ENCODE measurements at regions not wholly inside any gene's neighbourhood (a gene's known extent, or its start where the extent isn't known, plus 50 kb on each side); places are given as distances from the start of the nearest gene placed in this dataset.
"Not testable (repeated sequence)": the region's sequence is repeated elsewhere in the genome, so short reads cannot be mapped to it uniquely, and the experiment has no call there.

DNA sequence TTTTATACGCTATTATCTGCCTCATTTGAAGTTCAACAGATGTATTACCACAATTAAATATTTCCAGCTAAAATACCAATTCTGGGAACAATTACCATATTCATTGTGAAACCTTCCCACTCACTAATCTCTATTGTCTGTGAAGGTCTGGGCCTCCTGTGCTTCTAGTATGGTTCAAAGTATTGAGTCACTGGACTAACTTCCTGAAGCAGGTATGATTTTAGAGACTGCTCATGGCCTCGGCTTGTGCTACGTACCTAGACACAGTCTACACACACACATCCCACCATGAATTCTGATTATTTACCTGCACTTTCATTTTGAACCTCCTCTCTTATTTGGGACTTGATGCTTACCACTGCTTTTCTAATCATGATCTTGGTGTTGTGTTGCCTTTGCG lies 180.7 kb upstream of the EPHA4 start:
- no peak for DNase-seq

DNA sequence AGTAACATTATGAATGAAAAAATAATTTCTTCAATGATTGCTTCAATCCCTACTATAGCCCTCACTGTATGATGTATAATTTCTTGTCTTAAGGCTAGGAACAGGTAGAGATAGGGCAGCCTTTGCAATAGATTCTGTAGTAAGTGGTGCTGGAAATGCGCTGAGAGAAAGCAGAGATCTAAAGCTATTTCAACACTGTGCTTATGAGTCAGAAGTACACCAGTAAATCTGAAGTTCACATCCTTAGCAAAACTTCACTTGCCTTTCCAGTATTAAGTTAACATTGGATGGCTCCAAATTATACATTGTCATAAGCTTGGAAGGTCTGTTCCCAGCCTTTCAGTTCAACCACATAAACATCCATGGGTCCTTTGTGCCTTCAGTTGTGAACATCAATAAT lies 178.2 kb upstream of the EPHA4 start:
- DNase-seq: no peak

DNA sequence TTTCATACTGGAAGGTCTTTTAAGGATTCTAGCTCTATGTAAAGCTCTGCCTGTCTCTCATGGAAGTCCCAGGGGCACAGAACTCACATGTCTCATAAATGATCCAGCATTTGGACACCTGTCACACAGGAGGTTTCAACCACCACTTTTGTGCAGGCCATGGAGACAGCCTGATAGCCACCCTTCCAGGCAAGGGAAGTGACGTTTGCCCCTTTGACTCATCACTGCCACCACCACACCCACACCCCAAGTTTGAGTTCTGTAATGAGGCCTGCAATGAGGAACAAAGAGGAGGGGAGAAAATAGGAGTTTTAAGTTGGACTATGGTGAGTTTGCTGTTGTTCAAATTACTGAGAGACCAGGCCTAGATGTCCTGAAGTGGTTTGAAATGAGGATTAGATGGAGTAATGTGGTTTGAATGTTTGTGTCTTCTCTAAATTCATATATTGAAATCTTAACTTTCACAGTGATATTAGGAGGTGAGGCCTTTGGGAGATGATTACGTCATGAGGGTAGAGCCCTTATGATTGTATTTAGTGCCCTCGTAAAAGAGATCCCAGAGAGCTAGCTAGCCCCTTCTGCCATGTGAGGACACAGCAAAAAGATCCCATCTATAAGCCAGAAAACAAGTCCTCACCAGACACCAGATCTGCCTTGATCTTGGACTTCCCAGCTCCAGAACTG lies 175.3 kb upstream of the EPHA4 start:
- no peak for DNase-seq

DNA sequence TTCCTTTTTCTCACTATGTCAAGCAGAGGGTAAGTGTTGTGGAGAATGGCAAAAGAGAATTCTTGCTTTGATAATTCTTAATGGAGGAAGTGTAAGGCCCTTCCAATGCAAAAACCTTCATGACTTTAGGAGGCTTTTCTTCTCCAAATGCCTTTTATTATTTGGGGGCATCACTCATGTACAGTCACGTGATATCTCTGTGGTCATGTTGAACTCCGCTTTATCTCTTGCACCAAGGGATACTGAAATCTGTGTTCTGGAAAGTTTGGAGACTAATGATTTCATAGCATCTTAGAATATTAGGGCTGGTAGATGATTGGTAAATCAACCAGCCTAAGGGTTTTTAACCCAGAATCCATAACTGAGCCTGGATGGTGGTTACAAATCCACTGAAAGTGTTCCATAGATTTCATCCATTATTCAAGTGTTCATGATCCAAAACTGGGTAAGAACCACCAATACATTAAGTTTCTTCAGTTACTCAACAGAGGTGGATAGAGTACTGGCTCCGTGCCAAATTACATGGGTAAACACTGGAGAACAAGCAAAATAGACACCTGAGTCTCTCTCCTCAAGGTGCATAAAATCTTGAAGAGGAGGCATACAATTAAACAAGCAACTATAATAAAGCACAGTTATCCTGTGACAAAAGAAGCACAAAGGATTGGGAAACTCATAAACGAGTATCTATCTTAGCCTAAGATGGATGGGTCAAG lies 169.6 kb upstream of the EPHA4 start:
- no peak for DNase-seq

DNA sequence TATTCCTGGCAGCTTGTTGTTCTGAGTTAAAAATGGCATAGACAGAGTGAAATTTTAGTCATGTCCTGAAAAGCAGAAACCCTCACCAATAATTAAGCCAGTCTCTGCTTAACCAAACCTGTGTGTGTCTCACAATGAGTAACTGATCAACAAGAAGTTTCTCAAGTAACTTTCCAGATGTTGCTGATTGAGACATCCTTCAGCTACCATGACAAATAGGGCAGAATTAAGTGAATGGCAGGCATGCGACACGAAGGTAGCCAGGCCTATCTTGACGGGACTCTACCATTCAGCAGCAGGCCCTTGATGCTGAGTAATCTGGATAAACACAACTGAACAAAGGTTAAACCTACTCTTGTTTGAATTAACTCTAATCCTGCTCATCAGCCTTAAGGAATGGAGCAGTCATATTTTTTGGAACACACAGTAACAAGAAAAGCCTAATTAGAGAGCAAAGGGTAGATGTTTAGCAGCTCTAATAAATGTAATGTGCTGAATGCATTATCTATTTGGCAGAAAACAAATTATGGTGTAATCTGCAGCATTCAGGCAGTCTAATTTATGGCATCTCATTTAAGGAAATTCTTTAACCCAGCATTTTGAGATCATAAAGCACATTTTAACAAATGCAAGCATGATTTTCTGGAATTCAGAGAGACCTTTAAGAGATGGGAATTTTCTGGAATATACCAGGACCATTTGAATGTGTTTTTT lies 159.5 kb upstream of the EPHA4 start:
- no peak for DNase-seq

DNA sequence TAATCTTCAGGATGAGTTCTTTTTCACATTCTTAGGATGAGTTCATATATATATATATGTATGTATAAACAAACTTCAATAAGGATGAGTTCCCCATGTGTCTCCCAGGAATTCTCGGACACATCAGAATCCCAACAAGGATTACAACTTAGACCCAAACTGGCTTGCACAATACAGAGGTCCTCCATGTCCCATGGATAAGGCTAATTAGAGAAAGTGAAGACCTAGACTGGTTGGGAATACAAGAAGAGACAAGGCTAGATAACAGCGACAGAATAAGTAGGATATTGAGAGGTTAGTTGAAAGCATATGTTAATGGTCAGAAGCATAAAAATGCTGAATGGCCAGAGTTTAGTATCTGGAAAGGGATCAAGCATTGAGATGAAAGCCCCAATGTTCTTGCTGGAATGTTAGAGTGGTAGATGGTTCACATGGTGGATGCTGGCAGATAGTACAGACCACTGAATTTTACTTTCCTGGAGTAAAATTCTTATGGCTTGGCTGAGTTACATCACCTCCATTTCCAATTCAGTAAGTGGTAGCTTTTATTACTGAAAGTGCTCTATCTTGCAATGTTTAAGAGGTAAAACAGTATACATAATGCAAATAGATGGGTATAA lies 154.9 kb upstream of the EPHA4 start:
- no peak for DNase-seq

DNA sequence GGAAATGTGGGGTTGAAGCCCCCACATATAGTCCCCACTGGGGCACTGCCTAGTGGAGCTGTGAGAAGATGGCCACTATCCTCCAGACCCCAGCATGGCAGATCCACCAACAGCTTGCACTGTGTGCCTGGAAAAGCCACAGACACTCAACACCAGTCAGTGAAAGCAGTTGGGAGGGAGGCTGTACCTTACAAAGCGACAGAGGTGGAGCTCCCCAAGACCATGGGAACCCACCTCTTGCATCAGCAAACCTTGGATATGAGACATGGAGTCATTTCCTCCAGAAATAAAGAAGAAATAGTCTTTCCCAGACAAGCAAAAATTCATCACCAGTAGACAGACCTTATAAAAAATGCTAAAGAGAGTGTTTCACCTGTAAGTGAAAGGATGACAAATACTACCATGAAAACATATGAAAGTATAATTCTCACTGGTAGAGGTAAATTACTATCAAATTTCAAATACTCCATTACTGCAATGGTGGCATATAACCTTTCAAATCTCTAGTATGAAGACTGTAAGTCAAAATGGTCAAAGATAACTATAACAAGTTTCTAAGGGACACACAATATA lies 152.6 kb upstream of the EPHA4 start:
- DNase-seq: no peak

DNA sequence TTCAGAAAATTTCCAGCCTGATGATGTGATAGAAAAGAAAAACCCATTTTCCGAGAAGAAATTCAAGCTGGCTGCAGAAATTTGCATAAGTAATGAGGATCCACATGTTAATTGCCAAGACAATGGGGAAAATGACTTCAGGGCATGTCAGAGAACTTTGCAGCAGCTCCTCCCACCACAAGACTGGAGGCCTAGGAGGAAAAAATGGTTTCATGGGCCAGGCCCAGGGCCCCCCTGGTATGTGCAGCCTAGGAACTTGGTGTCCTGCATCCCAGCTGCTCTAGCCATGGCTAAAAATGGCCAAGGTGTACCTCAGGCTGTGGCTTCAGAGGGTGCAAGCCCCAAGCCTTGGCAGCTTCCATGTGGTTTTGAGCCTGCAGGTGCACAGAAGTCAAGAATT lies 152.0 kb upstream of the EPHA4 start:
- not testable (repeated sequence) for DNase-seq

DNA sequence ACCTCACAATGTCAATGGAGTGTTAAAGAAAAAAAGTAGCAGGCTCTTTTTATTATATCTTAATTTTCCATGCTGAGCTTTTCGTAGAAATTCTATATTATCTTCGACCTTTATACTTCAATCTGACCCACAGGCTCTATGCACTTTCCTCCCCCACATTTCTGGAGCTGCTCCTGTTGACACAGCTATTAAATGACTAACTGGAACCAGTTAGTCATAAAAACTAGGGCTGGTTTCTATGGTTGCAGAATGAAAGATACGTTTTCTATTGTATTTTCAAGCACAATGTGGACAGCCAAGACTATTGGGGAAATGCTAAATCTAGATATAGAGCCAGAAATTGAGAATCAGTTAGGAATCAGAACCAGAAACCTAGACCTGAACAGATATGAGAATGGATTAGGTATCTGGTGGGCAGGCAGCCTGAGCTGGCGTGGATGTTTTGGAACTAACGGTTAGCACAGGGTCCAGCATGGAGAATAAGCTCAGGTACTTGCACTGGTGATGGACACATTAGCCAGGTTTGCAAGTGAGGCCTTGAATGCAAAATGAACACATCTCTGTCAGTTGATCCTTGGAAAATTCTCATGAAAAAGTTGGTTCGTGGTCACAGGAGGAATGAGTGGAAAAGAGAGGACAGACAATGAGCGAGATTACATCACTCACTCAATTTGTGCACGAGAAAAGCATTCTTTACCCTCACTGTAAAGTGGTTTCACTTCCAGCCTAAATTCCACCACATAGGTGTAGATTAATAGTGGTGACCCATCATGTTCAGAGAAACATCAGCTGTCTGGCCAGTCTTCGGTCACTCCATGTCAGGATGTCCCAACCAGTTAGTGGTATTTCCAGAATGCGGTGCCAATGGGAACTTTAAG lies 144.6 kb upstream of the EPHA4 start:
- DNase-seq: no peak

DNA sequence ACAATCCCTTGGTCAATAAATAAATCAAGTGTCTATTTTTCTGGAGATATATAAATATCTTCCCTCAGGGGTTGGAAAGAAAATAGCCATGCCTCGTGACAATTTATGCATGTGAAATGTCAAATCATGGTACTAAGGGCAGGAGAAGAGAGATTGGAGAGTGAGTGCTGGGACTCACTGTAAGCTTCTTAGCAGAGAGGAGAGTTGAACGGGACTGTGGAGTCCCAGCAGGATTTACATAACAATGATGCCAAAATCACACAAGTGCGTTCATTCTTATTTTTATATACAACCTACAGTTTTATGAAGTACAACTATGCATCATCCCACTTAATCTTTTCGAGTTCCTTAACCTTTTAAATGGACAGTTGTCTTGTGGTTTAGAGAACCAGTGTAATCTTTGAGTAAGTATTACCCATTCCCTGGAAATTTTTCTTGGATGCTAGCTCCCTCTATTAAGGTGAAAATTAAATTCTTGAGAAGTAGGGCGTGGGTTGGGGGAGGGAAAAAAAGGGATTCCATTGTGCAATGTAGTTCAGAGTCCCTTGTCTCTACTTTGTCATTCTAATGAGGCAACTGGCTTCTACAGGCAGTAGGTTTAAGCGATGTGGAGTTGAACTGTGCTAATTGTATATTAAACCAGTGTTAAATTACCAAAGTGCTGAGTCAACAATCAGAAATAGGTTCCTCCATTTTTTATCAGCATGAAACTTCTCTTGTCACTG lies 143.6 kb upstream of the EPHA4 start:
- no peak for DNase-seq

DNA sequence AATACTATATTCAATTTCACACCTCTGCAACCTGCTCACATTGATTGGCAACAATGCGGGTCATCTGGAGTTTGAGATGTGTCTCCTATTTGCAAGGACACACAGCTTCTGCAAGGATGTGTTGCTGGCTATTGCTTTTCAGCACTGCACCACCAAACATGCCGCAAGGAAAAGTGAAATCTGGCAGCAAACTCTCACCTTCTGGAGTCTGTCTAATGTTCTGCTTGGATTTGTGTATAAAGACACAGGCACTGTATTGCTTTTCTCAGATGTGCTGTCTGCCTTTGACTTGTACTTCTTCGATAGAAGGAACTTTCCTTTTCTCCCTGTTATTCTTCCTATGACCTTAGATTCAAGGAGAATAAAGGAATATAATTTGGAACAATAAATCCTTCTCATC lies 138.6 kb upstream of the EPHA4 start:
- no peak for DNase-seq

DNA sequence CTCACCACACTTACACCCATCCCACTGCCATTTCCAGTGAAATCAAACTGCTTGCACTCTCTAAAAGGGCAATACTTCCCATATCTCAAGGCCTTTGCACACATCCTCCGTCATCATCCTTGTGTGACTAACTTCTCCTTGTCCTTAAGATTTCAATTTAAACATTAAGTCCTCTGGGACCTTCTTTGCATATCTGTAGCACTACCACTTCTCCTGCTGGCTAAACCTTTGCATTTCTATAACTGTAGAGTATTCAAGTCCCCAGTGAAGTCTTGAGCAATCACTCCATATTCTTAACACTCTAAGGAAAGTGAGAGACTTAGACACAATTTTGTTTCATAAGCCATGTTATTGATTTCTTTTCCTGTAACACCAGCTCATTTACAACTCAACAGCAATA lies 136.8 kb upstream of the EPHA4 start:
- DNase-seq: no peak

DNA sequence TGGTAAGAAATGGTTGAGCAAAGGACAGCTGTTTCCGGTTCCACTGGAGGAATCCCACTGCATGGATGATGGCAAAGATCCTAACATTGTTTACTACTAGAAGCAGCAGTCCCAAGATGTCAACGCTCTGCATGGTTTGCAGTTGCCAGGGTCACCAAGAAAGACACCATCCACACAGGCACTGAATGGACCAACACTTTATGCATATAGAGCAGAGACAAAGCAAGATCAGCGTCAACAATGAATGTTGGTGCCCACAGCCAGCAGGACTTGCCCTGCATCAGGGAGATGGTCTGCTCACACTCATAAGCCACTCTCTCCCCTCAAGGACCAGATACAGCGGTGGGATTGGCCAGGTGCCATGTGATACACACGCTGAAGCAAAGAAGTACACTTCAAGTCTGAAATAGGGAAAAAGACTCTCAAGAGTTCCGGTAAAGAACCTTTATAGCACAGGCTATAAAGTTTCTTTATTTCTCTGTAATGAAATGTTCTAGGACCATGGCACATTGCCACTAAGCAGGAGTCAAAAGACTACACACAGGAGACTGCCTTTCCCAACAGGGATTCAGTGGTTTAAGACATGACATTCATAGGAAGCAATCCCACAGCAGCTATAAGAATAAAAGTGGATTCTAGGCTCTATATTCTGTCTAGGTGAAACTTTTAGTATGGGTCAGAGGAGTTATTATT lies 133.2 kb upstream of the EPHA4 start:
- no peak for DNase-seq

DNA sequence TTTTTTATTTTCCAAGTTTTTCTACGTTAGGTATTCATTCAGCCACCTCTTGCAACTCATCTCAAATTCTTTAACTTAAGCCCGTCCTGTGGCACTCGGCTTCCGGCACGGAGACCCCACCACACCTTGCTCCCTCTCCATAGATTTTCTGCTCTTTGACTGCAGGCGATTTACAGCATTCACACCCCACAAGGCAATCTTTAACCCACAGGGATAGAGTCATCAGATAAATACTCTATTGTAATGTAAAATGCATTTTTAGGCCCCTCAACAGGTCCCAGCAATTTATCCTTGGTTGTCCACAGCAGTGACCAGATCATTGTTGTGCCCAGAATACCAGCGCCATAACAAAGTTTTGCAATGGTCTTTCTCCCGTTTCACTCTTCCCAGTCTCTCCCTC lies 132.3 kb upstream of the EPHA4 start:
- DNase-seq: no peak

DNA sequence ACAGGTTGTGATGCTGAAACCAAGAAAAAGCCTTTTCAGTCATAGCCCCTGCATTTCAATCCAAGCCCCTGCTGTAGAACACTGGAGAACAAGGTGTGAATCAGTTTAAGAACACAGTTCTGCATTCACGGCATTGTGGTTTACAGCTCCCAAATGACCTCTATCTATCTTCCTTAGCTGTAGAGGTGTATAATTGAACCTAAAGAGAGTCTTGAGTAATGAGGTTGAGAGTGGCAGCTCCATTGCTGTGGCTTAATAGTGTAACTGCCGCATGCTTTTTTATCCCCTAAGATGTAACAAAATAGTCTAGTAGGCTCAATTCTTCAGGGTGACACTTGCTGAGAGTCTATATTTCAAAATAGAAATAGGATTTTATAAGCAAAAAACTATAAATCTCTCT lies 121.3 kb upstream of the EPHA4 start:
- DNase-seq: peak; percentile 1

DNA sequence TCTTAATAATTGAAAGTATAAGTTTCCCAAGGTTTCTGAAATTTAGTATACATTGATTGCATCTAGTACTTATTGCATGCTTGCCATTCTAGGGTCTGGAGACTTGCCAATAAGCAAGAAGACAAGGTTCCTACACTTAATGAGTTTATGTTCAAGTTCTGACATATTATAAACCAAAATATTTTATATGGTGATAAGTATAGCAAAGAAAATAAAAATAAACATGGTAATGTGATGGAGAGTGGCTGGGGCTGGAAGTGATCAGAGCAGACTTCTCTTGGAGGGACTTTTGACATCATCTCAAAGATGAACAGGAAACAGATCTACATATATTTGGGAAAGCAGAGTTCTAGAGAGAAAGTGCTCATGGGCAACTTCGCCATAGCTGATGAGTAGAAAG lies 119.5 kb upstream of the EPHA4 start:
- DNase-seq: no peak

DNA sequence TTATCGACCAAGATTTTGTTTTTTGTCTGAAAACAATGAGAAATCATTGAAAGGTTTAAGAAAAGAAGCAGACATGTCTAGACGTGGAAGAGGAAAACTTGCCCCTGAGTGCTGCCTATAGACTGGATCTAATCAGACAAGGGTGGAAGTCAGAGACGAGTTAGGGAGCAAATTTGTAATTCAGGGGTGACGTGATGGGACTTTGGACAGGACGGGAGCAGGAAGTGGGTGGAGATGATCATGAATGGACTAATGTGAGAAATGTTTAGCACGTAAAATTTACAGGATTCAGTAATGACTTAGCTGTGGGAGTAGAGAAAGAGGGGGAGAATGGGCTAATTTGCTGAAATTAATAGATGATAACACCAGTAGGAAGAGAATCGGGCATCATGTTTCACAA lies 117.0 kb upstream of the EPHA4 start:
- DNase-seq: no peak

DNA sequence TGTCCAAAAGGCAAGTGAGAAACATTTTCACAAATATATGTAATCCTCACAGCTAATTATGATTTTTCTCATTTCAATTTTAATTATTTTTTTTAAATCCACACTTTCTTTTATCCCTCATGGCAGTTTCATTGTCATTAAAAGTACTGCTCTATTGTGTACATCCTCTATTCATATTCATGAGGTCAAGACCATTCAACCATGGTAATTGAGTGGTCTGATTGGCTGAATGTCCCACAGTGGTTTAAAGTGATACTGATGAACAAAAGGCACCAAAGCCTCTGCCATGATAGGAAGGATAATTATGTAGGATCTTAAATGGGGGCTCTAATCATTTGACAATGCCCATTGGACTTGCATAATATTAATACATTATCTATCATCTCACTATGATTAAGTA lies 108.4 kb upstream of the EPHA4 start:
- DNase-seq: no peak

DNA sequence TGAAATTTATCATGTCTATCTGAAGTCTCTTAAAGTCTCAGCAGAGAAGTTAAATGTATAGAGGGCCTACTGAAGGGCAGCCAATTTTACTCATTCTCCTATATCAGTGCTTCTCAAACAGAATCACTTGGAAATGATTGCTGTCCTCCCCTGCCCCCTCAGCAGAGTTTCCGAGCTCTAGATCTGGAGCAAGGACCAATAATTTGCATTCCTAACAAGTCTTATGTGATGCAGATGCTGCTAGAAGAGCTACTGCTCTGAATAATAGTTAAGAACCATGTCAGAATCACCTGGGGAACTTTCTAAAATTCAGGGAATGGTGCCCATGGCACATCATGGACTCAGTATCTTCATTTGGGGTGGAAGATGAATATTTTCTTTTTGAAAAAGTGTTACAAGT lies 105.6 kb upstream of the EPHA4 start:
- no peak for DNase-seq

DNA sequence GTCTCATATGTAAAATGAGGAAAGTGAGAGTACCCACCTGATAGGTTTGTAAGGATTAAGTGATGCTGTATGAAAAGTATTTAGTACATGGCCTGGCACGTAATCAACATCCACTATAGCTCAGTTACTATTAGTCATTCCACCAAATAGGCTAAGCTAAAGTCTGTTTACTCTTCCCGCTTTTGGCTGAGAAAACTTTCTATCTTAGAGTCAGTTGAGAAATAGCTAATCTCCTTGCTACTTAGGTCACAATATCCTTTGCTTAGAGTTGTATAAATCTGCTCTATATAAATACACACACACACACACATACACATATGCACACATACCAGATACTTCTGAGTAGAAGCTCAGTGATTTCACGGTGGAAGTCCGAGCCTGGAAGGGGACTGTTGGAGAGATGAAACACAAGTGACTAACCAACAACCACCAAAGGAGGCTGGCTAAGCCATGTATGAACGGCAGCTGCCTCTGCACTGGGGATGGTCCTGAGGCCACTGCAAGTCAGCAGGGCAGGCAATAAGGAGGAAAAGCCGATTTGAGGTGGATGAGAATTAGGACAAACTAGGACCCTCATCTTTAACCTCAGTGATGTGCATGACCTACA lies 104.6 kb upstream of the EPHA4 start:
- DNase-seq: no peak

Measured in NCI-H1436 (cell line).